Left ventricle myocardium inferior (tissue), 1 donor: ENCODE measurements at regions not wholly inside any gene's neighbourhood (a gene's known extent, or its start where the extent isn't known, plus 50 kb on each side); places are given as distances from the start of the nearest gene placed in this dataset.

Experiments
- DNase-seq: peaks from one replicate; pipeline ENCODE4 v3.0.0-alpha.2; 2020
- H3K27ac ChIP-seq: fragments of 200-600 bp; replicated peaks from 2 replicates; pipeline ENCODE4 v1.8.0; 2021
- H3K27me3 ChIP-seq: fragments of 200-600 bp; 2 replicates; pipeline ENCODE4 v1.8.0; 2021; ENCODE audit warnings: low read depth
- H3K36me3 ChIP-seq: fragments of 200-600 bp; 2 replicates; pipeline ENCODE4 v1.8.0; 2021
- H3K4me1 ChIP-seq: fragments of 200-600 bp; 2 replicates; pipeline ENCODE4 v1.8.0; 2021
- H3K4me3 ChIP-seq: fragments of 200-600 bp; 2 replicates; pipeline ENCODE4 v1.8.0; 2021; ENCODE audit warnings: mild to moderate bottlenecking, moderate library complexity
- H3K9me3 ChIP-seq: fragments of 200-600 bp; replicated peaks from 2 replicates; pipeline ENCODE4 v1.8.0; 2021
- CTCF ChIP-seq: fragments of 200-600 bp; IDR thresholded peaks from 2 replicates; pipeline ENCODE4 v1.8.0; 2021; ENCODE audit warnings: antibody characterized with exemption, mild to moderate bottlenecking, borderline replicate concordance
- intact Hi-C: fragments of 100-400 bp; cut with micrococcal nuclease; formaldehyde crosslinking; loops from one replicate; pipeline ENCODE4 v1.11.0; 2022
- donor health status: DM: no; HTN: yes; CAD: no; lungs with severe emphysema.

DNA sequence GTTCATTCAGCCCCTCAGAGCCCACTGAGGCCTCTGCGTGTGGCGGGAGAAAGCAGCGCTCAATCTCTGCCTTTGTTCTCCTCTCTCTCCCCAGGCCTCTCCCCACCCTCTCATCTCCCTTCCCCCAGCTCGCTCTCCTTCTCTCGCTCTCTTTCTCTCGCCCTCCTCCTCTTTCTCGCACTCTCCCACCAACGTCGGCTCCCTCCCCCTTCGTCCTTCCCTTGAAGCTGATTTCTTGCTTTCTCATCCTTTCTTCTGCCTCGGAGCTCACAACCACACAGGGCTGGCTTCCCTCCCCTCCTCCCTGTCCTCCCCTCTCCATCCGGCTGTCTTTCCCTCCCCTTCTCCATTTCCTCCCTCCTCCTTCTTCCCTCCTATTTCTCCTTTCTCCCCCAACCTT lies 96.4 kb downstream of the LRRC74A start:
- Histone ChIP-seq H3K4me1 (peaks cover 81% of the 10 kb centered on the region), H3K27ac (peak overlapping the region; percentile 42)

GRCh38 chr14:76922092-76922491 lies 95.9 kb downstream of the LRRC74A start:
- intact Hi-C loops = no loop called here
- no peaks in the 10 kb centered on the region for H3K27me3 ChIP-seq
- H3K9me3 ChIP-seq = no peaks in the 10 kb centered on the region
- no peak for DNase-seq
- peak overlapping the region; percentile 42 for H3K27ac ChIP-seq
- no peak overlapping the region for H3K4me3 ChIP-seq
- H3K36me3 ChIP-seq = no peaks in the 10 kb centered on the region
- no peak for TF ChIP-seq CTCF
- H3K4me1 ChIP-seq = peaks cover 81% of the 10 kb centered on the region

More for the DNA sequence above, 96.4 kb downstream of the LRRC74A start:
- H3K36me3 ChIP-seq = no peaks in the 10 kb centered on the region
- H3K4me3 ChIP-seq = no peak overlapping the region
- no peak for DNase-seq
- TF ChIP-seq CTCF = no peak
- H3K9me3 ChIP-seq = no peaks in the 10 kb centered on the region
- H3K27me3 ChIP-seq = no peaks in the 10 kb centered on the region
- intact Hi-C loops = no loop called here

- no peaks in the 10 kb centered on the region for H3K9me3 ChIP-seq
- H3K27ac ChIP-seq = peak overlapping the region; percentile 95
- H3K27me3 ChIP-seq = no peaks in the 10 kb centered on the region
- no peak for TF ChIP-seq CTCF
- no peak overlapping the region for H3K4me3 ChIP-seq
- no peak for DNase-seq
- H3K36me3 ChIP-seq = no peaks in the 10 kb centered on the region
- H3K4me1 ChIP-seq = peaks cover 80% of the 10 kb centered on the region
- intact Hi-C loops = no loop called here
Measured at GRCh38 chr14:76921088-76921399, 94.8 kb downstream of the LRRC74A start.

DNA sequence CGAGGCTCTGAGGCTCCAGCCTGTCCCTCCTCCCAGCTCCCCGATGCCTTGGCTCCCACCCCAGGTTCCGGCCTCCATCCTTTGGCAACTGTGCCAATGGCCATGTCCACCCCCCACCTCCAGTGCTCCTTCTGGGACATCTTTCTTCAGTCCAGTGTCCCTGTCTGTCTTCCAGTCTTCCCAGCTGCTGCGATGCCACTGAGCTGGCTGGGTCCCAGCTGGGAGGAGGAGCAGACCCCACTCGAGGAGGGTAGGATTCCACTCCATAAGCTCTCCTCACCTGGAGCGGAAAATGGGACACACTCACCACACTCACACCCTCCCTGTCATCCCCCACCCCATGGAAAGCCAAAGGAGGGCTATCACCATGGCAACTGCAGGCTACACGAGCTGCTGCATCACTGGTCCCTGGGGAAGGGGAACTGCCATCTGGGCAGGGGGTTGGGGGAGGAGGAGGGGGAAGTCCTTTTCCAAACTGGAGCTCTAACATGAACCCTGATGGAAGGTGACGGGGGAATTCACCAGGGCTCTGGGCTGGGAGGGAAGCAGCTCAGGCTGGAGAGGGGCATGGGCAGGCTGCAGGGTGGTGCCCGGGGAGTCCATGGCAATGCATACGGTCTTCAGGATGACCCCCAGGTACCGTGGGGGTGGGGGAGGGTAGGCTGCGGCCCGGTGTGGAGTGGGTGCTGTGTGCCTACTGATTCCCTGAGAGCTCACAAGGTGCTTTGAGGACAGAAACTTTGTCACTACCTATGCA lies 94.3 kb downstream of the LRRC74A start:
- Histone ChIP-seq H3K27me3 (no peaks in the 10 kb centered on the region), H3K27ac (peak overlapping the region; percentile 95), H3K9me3 (no peaks in the 10 kb centered on the region), H3K4me3 (peak overlapping the region; percentile 29), H3K36me3 (no peaks in the 10 kb centered on the region), H3K4me1 (peaks cover 76% of the 10 kb centered on the region)
- DNase-seq = peak; percentile 48
- no peak for TF ChIP-seq CTCF
- intact Hi-C loops = no loop called here

DNA sequence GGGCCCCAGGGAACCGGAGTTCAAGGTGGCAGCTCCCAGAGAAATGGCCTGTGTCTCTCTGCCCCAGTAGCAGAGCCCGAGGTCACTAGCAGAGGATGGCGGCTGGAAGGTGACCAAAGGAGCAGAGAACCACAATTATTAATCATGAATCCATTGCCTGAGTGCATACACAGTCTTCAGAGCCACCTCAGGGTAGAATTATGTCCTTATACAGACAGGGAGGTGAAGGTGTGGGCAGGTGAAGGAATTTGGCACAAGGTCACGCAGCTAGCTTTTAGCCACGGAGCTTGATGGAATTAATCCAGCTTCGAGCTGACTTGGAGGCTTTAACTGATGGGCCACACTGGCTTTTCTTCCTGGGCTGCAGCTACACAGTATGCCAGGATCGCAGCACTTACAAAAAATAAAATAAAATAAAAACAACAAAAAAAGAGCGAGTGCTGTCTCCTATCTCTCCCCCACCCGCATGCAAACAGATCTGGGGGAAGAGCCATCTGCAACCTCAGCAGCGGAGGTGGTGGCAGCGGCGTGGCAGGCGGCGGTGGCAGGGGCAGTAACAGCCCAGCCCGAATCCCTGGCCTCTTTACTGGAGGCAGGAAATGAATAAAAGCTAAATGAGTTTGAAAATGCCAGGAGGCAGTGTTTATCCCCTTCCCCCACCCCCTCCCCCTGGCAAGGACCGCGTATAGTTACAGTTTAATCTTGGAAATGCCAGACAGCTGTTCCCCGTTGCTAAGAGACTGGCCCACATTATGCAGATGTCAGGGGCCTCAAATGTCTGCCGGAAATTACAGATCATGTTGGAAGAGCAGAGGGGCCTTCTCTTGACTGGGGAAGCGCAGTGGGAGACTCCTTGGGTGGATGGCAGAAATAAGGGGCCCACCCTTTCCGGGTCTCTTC lies 93.5 kb downstream of the LRRC74A start:
- TF ChIP-seq CTCF = no peak
- Histone ChIP-seq H3K9me3 (no peaks in the 10 kb centered on the region), H3K27ac (peak overlapping the region; percentile 95), H3K27me3 (no peaks in the 10 kb centered on the region), H3K36me3 (no peaks in the 10 kb centered on the region), H3K4me1 (peaks cover 71% of the 10 kb centered on the region), H3K4me3 (peak overlapping the region; percentile 29)
- DNase-seq = no peak
- intact Hi-C loops = loop anchor here (5.0 kb wide), 1 partner anchor 33 kb away; no protein-coding TSS in a partner anchor
